ENCODE measurements at regions not wholly inside any gene's neighbourhood (a gene's known extent, or its start where the extent isn't known, plus 50 kb on each side); places are given as distances from the start of the nearest gene placed in this dataset.
"Not testable (repeated sequence)": the region's sequence is repeated elsewhere in the genome, so short reads cannot be mapped to it uniquely, and the experiment has no call there.

GRCh38 chr21:8757399-8758093 lies 1763.8 kb upstream of the TPTE start:
- TF ChIP-seq, protein P1, sequence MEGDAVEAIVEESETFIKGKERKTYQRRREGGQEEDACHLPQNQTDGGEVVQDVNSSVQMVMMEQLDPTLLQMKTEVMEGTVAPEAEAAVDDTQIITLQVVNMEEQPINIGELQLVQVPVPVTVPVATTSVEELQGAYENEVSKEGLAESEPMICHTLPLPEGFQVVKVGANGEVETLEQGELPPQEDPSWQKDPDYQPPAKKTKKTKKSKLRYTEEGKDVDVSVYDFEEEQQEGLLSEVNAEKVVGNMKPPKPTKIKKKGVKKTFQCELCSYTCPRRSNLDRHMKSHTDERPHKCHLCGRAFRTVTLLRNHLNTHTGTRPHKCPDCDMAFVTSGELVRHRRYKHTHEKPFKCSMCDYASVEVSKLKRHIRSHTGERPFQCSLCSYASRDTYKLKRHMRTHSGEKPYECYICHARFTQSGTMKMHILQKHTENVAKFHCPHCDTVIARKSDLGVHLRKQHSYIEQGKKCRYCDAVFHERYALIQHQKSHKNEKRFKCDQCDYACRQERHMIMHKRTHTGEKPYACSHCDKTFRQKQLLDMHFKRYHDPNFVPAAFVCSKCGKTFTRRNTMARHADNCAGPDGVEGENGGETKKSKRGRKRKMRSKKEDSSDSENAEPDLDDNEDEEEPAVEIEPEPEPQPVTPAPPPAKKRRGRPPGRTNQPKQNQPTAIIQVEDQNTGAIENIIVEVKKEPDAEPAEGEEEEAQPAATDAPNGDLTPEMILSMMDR (conservative IDR thresholded peaks at IDR 0.05), result not testable (repeated sequence)
- TF ChIP-seq EZH2 (IDR thresholded peaks at IDR 0.05; ENCODE audit: low read depth), result not testable (repeated sequence)
